ENCODE measurements at regions not wholly inside any gene's neighbourhood (a gene's known extent, or its start where the extent isn't known, plus 50 kb on each side); places are given as distances from the start of the nearest gene placed in this dataset.
"Not testable (repeated sequence)": the region's sequence is repeated elsewhere in the genome, so short reads cannot be mapped to it uniquely, and the experiment has no call there.

DNA sequence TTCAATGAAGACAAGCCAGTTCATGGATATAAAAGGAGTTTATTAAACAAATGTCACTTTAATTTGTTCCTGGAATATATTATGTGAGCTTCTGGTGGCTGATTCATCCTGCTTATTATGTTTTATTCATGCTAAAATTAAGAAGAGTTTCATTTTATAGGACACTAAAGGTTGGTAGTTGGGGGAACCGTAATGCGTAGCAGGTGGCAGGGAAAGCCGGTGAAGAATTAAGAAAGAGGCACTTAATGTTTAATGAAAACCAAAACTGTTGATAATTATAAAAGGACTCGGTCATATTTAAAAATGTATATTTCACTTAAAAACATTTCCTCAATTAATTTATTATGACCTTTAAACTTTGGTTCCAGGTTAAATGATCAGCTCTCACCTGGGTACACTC lies 94.3 kb downstream of the XKR3 start:
- not testable (repeated sequence) for H3K9ac ChIP-seq (ENCODE audit: low read length in 3 of 3); FAIRE-seq

DNA sequence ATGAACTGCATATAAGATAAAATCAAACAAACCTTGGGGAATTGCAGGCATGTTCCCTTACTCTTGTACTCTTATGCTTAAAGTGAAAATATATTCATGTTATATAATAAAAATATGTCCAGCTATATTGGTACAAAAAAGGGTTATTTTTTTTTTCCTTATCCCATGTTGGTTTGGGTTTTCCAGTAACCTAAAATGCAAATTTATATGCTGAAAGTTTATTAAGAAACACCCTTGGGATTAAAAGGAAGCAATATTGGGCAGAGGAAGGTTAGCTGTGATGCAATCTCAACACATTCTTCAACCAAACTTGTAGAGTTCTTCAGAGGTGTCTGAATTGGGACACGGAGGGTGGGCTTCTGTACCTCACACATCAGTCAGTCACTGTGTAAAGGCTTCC lies 97.7 kb downstream of the XKR3 start:
- intact Hi-C loops (cut with DNase I); H3K27me3 ChIP-seq (ENCODE audit: control insufficient read depth, insufficient read depth, low read length); H3K4me3 ChIP-seq (ENCODE audit: low read length in 3 of 3); H3K9ac ChIP-seq (ENCODE audit: low read length in 3 of 3); DNase-seq; H3K9me3 ChIP-seq (ENCODE audit: control insufficient read depth in 2 of 3, insufficient read depth in 1 of 3, low read length in 3 of 3); H3K36me3 ChIP-seq (ENCODE audit: control insufficient read depth in 2 of 3, insufficient read depth in 3 of 3, low read length in 3 of 3); H3K4me1 ChIP-seq (ENCODE audit: control insufficient read depth in 2 of 3, insufficient read depth in 2 of 3, low read depth in 1 of 3, low read length in 3 of 3); H3K27ac ChIP-seq (ENCODE audit: low read depth in 2 of 2, low read length in 2 of 2); FAIRE-seq: not testable (repeated sequence)

More for the DNA sequence above, 94.3 kb downstream of the XKR3 start:
- H3K27ac ChIP-seq (ENCODE audit: low read depth in 2 of 2, low read length in 2 of 2); H3K4me3 ChIP-seq (ENCODE audit: low read length in 3 of 3); H3K4me1 ChIP-seq (ENCODE audit: control insufficient read depth in 2 of 3, insufficient read depth in 2 of 3, low read depth in 1 of 3, low read length in 3 of 3); DNase-seq; H3K9me3 ChIP-seq (ENCODE audit: control insufficient read depth in 2 of 3, insufficient read depth in 1 of 3, low read length in 3 of 3); H3K27me3 ChIP-seq (ENCODE audit: control insufficient read depth, insufficient read depth, low read length); intact Hi-C loops (cut with DNase I); H3K36me3 ChIP-seq (ENCODE audit: control insufficient read depth in 2 of 3, insufficient read depth in 3 of 3, low read length in 3 of 3): not testable (repeated sequence)

DNA sequence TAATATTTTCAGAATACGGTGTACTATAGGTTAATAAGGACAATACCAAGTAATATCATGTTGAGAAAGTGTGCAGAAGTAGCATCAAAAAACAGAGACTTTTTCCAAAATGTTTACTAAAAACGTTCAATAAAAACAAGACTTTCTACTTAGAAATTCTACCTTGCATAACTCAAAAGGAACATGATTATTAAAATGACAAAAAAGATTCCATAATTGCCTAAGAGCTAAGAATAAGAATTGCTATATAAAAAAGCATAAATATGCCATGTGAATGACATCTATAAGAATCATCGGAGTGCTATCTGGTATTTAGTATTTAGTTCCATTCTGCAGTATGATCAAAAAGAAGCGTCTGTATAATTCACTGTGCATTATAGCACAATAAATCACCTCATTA lies 102.0 kb downstream of the XKR3 start:
- H3K4me3 ChIP-seq (ENCODE audit: low read length in 3 of 3); DNase-seq; intact Hi-C loops (cut with DNase I); H3K9me3 ChIP-seq (ENCODE audit: control insufficient read depth in 2 of 3, insufficient read depth in 1 of 3, low read length in 3 of 3); H3K9ac ChIP-seq (ENCODE audit: low read length in 3 of 3); H3K36me3 ChIP-seq (ENCODE audit: control insufficient read depth in 2 of 3, insufficient read depth in 3 of 3, low read length in 3 of 3); H3K27me3 ChIP-seq (ENCODE audit: control insufficient read depth, insufficient read depth, low read length); H3K4me1 ChIP-seq (ENCODE audit: control insufficient read depth in 2 of 3, insufficient read depth in 2 of 3, low read depth in 1 of 3, low read length in 3 of 3); H3K27ac ChIP-seq (ENCODE audit: low read depth in 2 of 2, low read length in 2 of 2): not testable (repeated sequence)
- peak; percentile 76 for FAIRE-seq

DNA sequence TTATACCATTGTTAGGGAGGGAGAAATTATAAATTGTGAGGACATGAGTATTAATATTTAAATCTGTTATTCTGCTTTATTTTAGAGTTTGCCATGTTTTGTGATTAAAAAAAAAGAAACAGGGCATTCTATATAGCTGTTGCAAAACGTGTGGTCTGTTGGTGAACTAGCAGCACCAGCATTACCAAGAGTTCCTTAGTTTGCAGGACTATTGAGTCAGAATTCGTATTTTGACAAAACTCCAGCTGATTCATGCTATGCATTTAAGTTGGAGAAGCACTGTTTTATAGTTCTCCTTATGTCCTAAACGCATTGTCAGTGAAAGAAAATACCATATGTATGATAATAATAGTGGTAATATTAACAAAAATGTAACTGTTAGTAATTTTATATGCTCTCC lies 102.6 kb downstream of the XKR3 start:
- H3K36me3 ChIP-seq (ENCODE audit: control insufficient read depth in 2 of 3, insufficient read depth in 3 of 3, low read length in 3 of 3); H3K4me1 ChIP-seq (ENCODE audit: control insufficient read depth in 2 of 3, insufficient read depth in 2 of 3, low read depth in 1 of 3, low read length in 3 of 3); FAIRE-seq; H3K9me3 ChIP-seq (ENCODE audit: control insufficient read depth in 2 of 3, insufficient read depth in 1 of 3, low read length in 3 of 3); intact Hi-C loops (cut with DNase I); H3K4me3 ChIP-seq (ENCODE audit: low read length in 3 of 3); H3K27me3 ChIP-seq (ENCODE audit: control insufficient read depth, insufficient read depth, low read length); H3K9ac ChIP-seq (ENCODE audit: low read length in 3 of 3); DNase-seq; H3K27ac ChIP-seq (ENCODE audit: low read depth in 2 of 2, low read length in 2 of 2): not testable (repeated sequence)

DNA sequence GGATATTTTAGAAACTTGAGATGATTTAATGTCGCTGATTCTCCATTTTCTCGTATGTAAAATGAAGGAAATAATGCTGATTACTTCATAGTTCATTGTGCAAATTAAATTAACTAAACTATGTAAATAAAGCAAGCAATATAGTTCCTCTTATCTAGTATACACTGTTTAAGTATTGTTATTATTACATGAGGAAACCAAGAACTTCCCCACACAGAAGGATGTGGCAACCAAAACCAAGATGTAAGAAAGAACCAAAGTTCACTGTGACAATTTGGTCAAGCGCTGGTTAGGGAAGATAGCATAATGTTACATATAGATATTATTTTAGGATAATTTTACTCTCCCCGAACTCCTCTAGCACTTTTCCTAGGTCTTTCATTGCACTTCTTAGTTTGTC lies 103.2 kb downstream of the XKR3 start:
- Histone ChIP-seq H3K27me3 (ENCODE audit: control insufficient read depth, insufficient read depth, low read length) (no peaks in the 10 kb centered on the region), H3K4me3 (ENCODE audit: low read length in 3 of 3) (no peak overlapping the region), H3K9ac (ENCODE audit: low read length in 3 of 3) (no peak overlapping the region), H3K36me3 (ENCODE audit: control insufficient read depth in 2 of 3, insufficient read depth in 3 of 3, low read length in 3 of 3) (no peaks in the 10 kb centered on the region), H3K4me1 (ENCODE audit: control insufficient read depth in 2 of 3, insufficient read depth in 2 of 3, low read depth in 1 of 3, low read length in 3 of 3) (no peaks in the 10 kb centered on the region), H3K27ac (ENCODE audit: low read depth in 2 of 2, low read length in 2 of 2) (no peak overlapping the region), H3K9me3 (ENCODE audit: control insufficient read depth in 2 of 3, insufficient read depth in 1 of 3, low read length in 3 of 3) (no peaks in the 10 kb centered on the region)
- TF ChIP-seq, protein P1, sequence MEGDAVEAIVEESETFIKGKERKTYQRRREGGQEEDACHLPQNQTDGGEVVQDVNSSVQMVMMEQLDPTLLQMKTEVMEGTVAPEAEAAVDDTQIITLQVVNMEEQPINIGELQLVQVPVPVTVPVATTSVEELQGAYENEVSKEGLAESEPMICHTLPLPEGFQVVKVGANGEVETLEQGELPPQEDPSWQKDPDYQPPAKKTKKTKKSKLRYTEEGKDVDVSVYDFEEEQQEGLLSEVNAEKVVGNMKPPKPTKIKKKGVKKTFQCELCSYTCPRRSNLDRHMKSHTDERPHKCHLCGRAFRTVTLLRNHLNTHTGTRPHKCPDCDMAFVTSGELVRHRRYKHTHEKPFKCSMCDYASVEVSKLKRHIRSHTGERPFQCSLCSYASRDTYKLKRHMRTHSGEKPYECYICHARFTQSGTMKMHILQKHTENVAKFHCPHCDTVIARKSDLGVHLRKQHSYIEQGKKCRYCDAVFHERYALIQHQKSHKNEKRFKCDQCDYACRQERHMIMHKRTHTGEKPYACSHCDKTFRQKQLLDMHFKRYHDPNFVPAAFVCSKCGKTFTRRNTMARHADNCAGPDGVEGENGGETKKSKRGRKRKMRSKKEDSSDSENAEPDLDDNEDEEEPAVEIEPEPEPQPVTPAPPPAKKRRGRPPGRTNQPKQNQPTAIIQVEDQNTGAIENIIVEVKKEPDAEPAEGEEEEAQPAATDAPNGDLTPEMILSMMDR (IDR thresholded peaks at IDR 0.05; ENCODE audit: borderline replicate concordance, extremely low read depth, insufficient read depth) = no peak
- intact Hi-C loops (cut with DNase I) = no loop called here
- FAIRE-seq (no peak), DNase-seq (no peak)

Measured in kidney (tissue), 13 donors.